ENCODE measurements at regions not wholly inside any gene's neighbourhood (a gene's known extent, or its start where the extent isn't known, plus 50 kb on each side); places are given as distances from the start of the nearest gene placed in this dataset.

- TF ChIP-seq EZH2 (IDR thresholded peaks at IDR 0.05; ENCODE audit: low read length, unreplicated experiment) (no peak), CTCF (conservative IDR thresholded peaks at IDR 0.05; ENCODE audit: low read depth, low read length) (no peak)
Measured at GRCh38 chr9:10899509-10899908, 286.7 kb upstream of the PTPRD start.
